ENCODE measurements at regions not wholly inside any gene's neighbourhood (a gene's known extent, or its start where the extent isn't known, plus 50 kb on each side); places are given as distances from the start of the nearest gene placed in this dataset.

- H3K27ac ChIP-seq (ENCODE audit: low read length) = no peak overlapping the region
Measured at GRCh38 chr7:26526265-26526587, 234.6 kb downstream of the SNX10 start.

GRCh38 chr7:26531926-26532325 lies 240.3 kb downstream of the SNX10 start:
- H3K4me3 ChIP-seq (ENCODE audit: low read length) = no peak overlapping the region
- no peak overlapping the region for H3K9ac ChIP-seq (ENCODE audit: low read length)
- no peaks in the 10 kb centered on the region for H3F3A ChIP-seq (ENCODE audit: insufficient read depth, low read length, poor library complexity, severe bottlenecking)
- H3K4me2 ChIP-seq (ENCODE audit: low read length) = no peak overlapping the region
- no peaks in the 10 kb centered on the region for H3K36me3 ChIP-seq (ENCODE audit: insufficient read depth, low read length)
- H3K79me2 ChIP-seq (replicated peaks; ENCODE audit: insufficient read depth, low read length) = no peaks in the 10 kb centered on the region
- no peaks in the 10 kb centered on the region for H4K20me1 ChIP-seq (ENCODE audit: insufficient read depth)
- no peak overlapping the region for H2AFZ ChIP-seq (ENCODE audit: low read depth, low read length)
- no peaks in the 10 kb centered on the region for H3K9me3 ChIP-seq (ENCODE audit: low read length)
- no peak overlapping the region for H3K27ac ChIP-seq (ENCODE audit: low read length)
- H3K27me3 ChIP-seq (ENCODE audit: insufficient read depth, low read depth, low read length) = no peaks in the 10 kb centered on the region
- no peaks in the 10 kb centered on the region for H3K9me2 ChIP-seq (ENCODE audit: insufficient read depth, low read length)
- TF ChIP-seq RAD21 (conservative IDR thresholded peaks at IDR 0.05) (no peak), POLR2AphosphoS5 (IDR thresholded peaks at IDR 0.05) (no peak), CTCF (IDR thresholded peaks at IDR 0.05; ENCODE audit: poor library complexity, severe bottlenecking) (no peak), MXI1 (conservative IDR thresholded peaks at IDR 0.05; ENCODE audit: poor library complexity, severe bottlenecking) (no peak), SMC3 (conservative IDR thresholded peaks at IDR 0.05; ENCODE audit: poor library complexity) (no peak), REST (IDR thresholded peaks at IDR 0.05; ENCODE audit: borderline replicate concordance) (no peak), EP300 (conservative IDR thresholded peaks at IDR 0.05; ENCODE audit: poor library complexity, severe bottlenecking) (no peak), TAF1 (IDR thresholded peaks at IDR 0.05; ENCODE audit: low read depth) (no peak)

More at GRCh38 chr7:26526265-26526587, 234.6 kb downstream of the SNX10 start:
- no peak overlapping the region for H2AFZ ChIP-seq (ENCODE audit: low read depth, low read length)
- H4K20me1 ChIP-seq (ENCODE audit: insufficient read depth) = no peaks in the 10 kb centered on the region
- H3K9me3 ChIP-seq (ENCODE audit: low read length) = no peaks in the 10 kb centered on the region
- H3K4me2 ChIP-seq (ENCODE audit: low read length) = no peak overlapping the region
- H3K4me3 ChIP-seq (ENCODE audit: low read length) = no peak overlapping the region
- TF ChIP-seq MXI1 (conservative IDR thresholded peaks at IDR 0.05; ENCODE audit: poor library complexity, severe bottlenecking) (no peak), SMC3 (conservative IDR thresholded peaks at IDR 0.05; ENCODE audit: poor library complexity) (no peak), EZH2 (IDR thresholded peaks at IDR 0.05; ENCODE audit: borderline replicate concordance, insufficient read depth, low read length, poor library complexity, severe bottlenecking) (no peak), POLR2AphosphoS5 (IDR thresholded peaks at IDR 0.05) (no peak), RAD21 (conservative IDR thresholded peaks at IDR 0.05) (no peak), EP300 (conservative IDR thresholded peaks at IDR 0.05; ENCODE audit: poor library complexity, severe bottlenecking) (no peak), REST (IDR thresholded peaks at IDR 0.05; ENCODE audit: borderline replicate concordance) (no peak), CTCF (IDR thresholded peaks at IDR 0.05; ENCODE audit: poor library complexity, severe bottlenecking) (no peak), TAF1 (IDR thresholded peaks at IDR 0.05; ENCODE audit: low read depth) (no peak)
- no peaks in the 10 kb centered on the region for H3K9me2 ChIP-seq (ENCODE audit: insufficient read depth, low read length)
- H3K27me3 ChIP-seq (ENCODE audit: insufficient read depth, low read depth, low read length) = no peaks in the 10 kb centered on the region
- H3K36me3 ChIP-seq (ENCODE audit: insufficient read depth, low read length) = peaks cover 3% of the 10 kb centered on the region
- no peak overlapping the region for H3K9ac ChIP-seq (ENCODE audit: low read length)
- no peaks in the 10 kb centered on the region for H3F3A ChIP-seq (ENCODE audit: insufficient read depth, low read length, poor library complexity, severe bottlenecking)
- H3K79me2 ChIP-seq (replicated peaks; ENCODE audit: insufficient read depth, low read length) = no peaks in the 10 kb centered on the region

Measured in neural cell (in vitro differentiated cells).